MG63 (cell line): ENCODE measurements at regions not wholly inside any gene's neighbourhood (a gene's known extent, or its start where the extent isn't known, plus 50 kb on each side); places are given as distances from the start of the nearest gene placed in this dataset.
A peak's percentile ranks its signal among the peaks of the same experiment; 100 is the strongest.

Experiments used
- DNase-seq: peaks from one replicate; pipeline ENCODE4 v3.0.0-alpha.2; 2020
- H3K27me3 ChIP-seq: fragments of 250-450 bp; sonication (Bioruptor Pico); 2 replicates; pipeline ENCODE4 v1.5.1; 2020; ENCODE audit warnings: mild to moderate bottlenecking, moderate library complexity
- H3K36me3 ChIP-seq: fragments of 250-450 bp; sonication (Bioruptor Pico); 2 replicates; pipeline ENCODE4 v1.5.1; 2020; ENCODE audit warnings: mild to moderate bottlenecking, moderate library complexity
- H3K4me3 ChIP-seq: fragments of 250-450 bp; sonication (Bioruptor Pico); 2 replicates; pipeline ENCODE4 v1.5.1; 2020; ENCODE audit warnings: mild to moderate bottlenecking, moderate library complexity
- H3K9me3 ChIP-seq: fragments of 250-450 bp; sonication (Bioruptor Pico); 2 replicates; pipeline ENCODE4 v1.5.1; 2020; ENCODE audit warnings: mild to moderate bottlenecking, moderate library complexity

DNA sequence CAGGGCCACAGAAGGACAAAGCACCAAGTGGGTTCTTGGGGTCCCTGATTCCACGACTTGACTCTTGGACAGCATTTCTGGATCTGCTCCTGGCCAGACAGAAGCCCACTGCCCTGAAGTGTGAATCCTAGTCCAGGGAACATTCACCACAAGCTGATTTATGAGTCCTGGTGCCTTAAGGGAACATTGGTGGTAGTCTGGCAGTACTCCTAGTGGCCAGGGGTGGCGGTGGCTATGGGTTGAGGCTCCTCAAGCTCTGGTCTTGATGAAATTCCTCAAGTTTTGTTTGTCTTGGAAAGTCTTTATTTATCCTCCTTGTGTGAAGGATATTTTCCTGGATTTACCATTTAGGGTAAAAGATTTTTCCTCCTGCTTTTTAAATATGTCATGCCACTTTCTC, 307.5 kb downstream of the PYDC2 start:
- Histone ChIP-seq H3K4me3 (no peak overlapping the region), H3K36me3 (no peaks in the 10 kb centered on the region), H3K27me3 (no peaks in the 10 kb centered on the region), H3K9me3 (peaks cover 2% of the 10 kb centered on the region; the same call in 1 of the 2 replicates)
- no peak for DNase-seq

DNA sequence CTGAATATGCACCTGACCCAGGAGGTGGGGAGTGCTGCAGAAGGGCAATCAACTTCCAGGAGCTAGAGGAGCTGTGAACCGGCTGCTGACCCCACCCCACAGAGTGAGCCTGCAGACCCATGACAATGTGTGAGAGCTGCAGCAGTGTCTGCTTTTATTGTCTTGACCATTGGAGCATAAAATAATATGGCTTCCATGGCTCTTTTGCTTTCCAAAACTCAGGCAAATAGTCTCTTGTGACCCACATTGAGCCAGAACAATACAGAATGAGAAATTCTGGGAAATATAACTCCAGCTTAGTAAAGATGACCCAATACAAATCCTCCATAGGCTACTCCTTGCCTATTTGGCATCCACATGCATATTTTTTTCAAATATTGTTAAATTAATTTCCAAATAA, 309.6 kb downstream of the PYDC2 start:
- Histone ChIP-seq H3K36me3 (no peaks in the 10 kb centered on the region), H3K27me3 (no peaks in the 10 kb centered on the region), H3K9me3 (peaks cover 2% of the 10 kb centered on the region; the same call in 1 of the 2 replicates), H3K4me3 (no peak overlapping the region)
- no peak for DNase-seq

DNA sequence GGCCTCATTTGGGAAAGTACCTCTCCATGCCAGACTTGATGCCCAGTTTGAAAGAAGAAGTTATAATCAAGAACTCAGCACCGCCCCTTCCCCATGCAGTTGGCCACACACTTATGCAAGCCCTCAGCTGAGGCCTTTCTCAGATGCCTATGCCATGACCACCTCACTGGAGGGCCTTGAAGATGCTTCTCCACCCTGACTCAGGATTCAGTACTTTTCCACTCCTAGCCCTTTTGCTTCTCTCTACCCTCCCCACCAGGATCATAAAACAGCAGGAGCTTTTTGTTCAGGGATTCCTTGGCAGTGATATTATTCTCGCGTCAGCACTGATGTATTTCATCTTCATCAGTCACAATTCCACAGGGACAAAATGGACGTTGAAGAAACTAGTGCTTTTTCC, 313.5 kb downstream of the PYDC2 start:
- DNase-seq, result peak; percentile 92
- H3K9me3 ChIP-seq, result peaks cover 6% of the 10 kb centered on the region
- H3K36me3 ChIP-seq, result no peaks in the 10 kb centered on the region
- no peaks in the 10 kb centered on the region for H3K27me3 ChIP-seq
- no peak overlapping the region for H3K4me3 ChIP-seq

DNA sequence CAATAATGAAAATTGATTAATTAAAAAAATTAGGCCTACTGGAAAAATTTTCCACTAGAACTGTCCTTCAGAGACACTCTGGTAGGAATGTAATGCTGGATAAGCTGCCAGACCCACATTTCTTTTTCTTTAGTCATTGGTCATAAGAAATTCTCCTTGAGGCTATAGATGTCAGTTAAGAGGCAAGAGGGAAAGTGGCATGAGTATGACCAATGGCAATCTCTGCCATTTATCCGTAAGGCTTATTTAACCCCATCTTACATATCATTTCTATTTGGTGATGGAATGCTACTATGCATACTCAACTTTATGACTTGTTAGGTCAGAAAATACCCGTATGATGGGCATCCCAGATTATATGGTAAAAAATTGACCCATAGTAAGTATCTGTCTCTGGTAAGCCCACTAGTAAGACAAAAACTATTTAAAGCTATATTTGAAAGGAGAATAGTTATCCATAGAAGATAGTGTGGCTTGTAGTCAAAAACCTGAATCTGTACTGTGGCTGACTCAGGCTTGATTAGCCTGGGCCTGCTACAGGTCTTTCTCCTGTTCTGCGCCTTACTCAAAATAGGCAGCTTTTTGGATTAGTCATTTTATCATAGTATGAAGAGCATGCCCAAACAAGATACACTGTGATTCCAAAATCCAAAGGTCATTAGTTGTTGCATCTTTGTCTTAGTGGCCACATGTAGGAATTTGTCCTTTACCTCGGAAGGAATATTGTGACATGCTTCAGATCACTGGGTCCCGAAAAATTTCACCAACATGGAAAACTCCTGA, 314.7 kb downstream of the PYDC2 start:
- Histone ChIP-seq H3K36me3 (no peaks in the 10 kb centered on the region), H3K27me3 (no peaks in the 10 kb centered on the region), H3K9me3 (peaks cover 6% of the 10 kb centered on the region), H3K4me3 (no peak overlapping the region)
- DNase-seq, result peak; percentile 34

DNA sequence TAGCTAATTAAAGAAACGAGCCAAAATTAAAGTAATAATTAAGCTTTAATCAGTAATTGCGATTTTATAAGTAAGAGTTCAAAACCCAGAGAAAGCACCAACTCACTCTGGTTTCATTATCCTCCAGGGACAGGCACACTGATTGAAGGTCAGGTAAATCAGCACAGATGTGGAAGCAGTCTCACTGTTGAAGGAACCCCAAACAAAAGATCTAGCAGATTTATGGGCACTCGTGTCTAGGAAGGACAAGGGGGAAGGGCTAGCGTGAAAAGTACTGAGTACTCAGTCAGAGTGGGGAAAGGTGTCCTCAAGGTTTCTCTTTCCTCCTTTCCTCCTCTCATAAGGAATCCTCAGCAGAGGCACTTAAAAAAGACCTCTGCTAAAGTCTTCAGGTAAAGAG, 320.1 kb downstream of the PYDC2 start:
- Histone ChIP-seq H3K36me3 (no peaks in the 10 kb centered on the region), H3K27me3 (no peaks in the 10 kb centered on the region), H3K9me3 (peaks cover 4% of the 10 kb centered on the region; the same call in 1 of the 2 replicates), H3K4me3 (no peak overlapping the region)
- DNase-seq, result no peak

DNA sequence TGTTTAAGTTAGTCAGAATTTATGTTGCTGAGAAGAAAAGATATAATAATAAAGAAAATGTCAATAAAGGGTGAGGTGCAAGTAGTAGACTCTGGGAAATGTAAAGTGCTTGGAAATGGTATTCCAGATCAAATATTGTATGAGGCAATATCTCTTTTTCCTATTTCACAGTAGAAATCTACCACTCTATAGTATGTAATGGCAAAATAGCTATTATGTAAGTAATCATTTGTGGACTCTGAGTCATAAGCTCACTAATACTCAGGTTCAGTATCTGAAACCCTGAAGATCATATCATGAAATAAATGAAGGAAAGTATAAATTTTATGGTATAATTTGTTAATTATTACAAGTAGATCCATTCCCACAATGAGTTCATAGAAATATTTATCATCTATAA, 322.1 kb downstream of the PYDC2 start:
- Histone ChIP-seq H3K36me3 (no peaks in the 10 kb centered on the region), H3K4me3 (no peak overlapping the region), H3K27me3 (no peaks in the 10 kb centered on the region), H3K9me3 (no peaks in the 10 kb centered on the region)
- DNase-seq, result no peak

DNA sequence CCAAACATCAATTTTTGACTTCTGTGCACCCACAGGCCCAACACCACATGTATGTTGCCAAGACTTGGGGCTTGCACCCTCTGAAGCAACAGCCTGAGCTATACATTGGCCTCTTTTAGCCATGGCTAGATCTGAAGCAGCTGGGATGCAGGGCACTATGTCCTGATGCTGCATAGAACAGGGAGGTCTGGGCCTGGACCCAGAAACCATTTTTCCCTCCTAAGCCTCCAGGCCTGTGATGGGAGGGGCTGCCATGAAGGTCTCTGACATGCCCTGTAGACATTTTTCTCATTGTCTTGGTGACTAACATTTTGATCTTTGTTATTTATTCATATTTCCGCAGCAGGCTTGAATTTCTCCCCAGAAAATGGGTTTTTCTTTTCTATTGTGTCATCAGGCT, 330.0 kb downstream of the PYDC2 start:
- Histone ChIP-seq H3K4me3 (no peak overlapping the region), H3K36me3 (no peaks in the 10 kb centered on the region), H3K27me3 (no peaks in the 10 kb centered on the region), H3K9me3 (no peaks in the 10 kb centered on the region)
- no peak for DNase-seq

DNA sequence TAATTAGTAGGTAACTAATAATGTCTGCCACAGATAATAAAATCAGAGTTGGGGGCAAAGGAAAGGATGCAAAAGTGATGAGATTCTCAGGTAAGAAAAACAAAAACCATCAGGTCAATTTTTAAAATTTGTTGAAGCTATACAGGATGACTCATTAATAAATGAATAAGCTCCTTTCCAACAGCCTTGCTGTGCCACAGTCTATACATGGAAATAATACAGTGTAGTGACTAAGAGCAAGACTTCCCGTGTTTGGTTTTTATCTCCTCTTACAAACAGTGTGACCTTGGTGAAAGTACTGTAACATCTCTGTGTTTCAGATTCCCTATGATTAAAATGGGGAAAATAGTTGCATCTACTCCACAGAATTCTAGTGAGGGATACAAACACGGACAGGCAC, 331.6 kb downstream of the PYDC2 start:
- Histone ChIP-seq H3K27me3 (no peaks in the 10 kb centered on the region), H3K9me3 (no peaks in the 10 kb centered on the region), H3K36me3 (no peaks in the 10 kb centered on the region), H3K4me3 (no peak overlapping the region)
- no peak for DNase-seq

DNA sequence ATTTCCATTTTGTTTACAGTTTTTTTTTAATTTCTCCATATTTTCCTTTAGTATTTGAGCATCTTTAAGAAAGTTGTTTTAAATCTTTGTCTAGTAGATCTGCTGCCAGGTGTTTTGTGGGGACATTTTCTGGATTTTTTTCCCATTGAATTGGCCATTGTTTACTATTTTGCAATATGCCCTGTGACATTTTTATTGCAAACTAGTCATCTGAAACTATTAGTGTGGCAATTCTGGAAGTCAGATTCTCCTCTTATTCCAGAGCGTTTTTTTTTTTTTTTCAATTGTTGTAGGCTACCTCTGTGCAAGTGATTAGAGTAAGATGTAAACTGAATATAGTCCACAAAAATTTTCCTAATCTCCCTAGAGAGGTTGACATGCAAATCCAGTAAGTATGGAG, 334.2 kb downstream of the PYDC2 start:
- Histone ChIP-seq H3K9me3 (no peaks in the 10 kb centered on the region), H3K4me3 (no peak overlapping the region), H3K36me3 (no peaks in the 10 kb centered on the region), H3K27me3 (no peaks in the 10 kb centered on the region)
- DNase-seq, result no peak

DNA sequence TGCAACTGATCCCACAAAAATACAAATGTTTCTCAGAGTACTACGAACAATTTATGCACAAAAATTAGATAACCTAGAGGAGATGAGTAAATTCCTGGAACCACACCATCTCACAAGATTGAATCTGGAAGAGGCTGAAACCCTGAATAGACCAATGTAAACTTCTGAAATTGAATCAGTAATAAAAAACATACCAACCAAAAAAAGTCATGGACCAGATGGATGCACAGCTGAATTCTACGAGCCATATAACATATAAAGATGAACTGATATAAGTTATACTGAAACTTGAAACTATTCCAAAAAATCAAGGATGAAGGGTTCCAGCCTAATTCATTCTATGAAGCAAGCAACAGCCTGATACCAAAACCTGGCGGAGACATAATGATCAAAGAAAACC, 336.3 kb downstream of the PYDC2 start:
- no peaks in the 10 kb centered on the region for H3K36me3 ChIP-seq
- H3K4me3 ChIP-seq, result no peak overlapping the region
- no peaks in the 10 kb centered on the region for H3K27me3 ChIP-seq
- peaks cover 4% of the 10 kb centered on the region; the same call in 1 of the 2 replicates for H3K9me3 ChIP-seq
- no peak for DNase-seq

DNA sequence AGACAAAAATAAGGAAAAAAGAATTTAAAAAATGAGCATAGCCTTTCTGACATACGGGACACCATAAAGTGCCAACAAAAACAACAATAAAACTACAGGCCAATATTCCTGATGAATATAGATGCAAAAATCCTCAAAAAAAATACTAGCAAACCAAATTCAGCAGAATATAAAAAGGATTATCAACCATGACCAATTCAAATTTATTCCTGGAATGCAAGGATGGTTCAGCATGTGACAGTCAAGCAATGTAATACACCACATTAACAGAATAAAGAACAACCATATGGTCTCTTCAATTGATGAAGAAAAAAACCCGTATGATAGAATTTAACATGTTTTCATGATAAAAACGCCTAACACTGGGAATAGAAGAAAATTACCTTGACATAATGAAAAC, 341.7 kb downstream of the PYDC2 start:
- H3K27me3 ChIP-seq, result no peaks in the 10 kb centered on the region
- no peaks in the 10 kb centered on the region for H3K36me3 ChIP-seq
- no peak overlapping the region for H3K4me3 ChIP-seq
- DNase-seq, result no peak
- peaks cover 7% of the 10 kb centered on the region for H3K9me3 ChIP-seq

DNA sequence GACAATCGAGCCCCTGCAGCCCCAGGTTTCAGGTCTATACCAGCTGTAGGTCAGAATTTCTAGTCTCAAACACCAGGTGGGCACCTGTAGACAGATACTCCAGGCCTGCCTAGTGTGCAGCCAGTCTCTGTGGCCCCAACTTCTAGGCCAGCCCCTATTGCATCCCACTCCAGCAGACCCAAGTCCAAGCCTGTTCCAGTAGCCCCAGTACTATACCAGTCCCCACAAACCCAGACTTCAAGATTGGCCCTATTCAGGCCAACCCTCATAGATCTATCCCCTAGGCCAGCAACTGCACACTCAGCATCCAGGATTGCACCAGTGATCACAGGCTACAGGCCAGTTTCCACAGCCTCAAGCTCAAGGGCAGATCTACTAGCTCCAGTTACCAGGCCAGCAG, 344.0 kb downstream of the PYDC2 start:
- H3K4me3 ChIP-seq, result no peak overlapping the region
- H3K36me3 ChIP-seq, result no peaks in the 10 kb centered on the region
- no peaks in the 10 kb centered on the region for H3K27me3 ChIP-seq
- DNase-seq, result no peak
- peaks cover 9% of the 10 kb centered on the region for H3K9me3 ChIP-seq

DNA sequence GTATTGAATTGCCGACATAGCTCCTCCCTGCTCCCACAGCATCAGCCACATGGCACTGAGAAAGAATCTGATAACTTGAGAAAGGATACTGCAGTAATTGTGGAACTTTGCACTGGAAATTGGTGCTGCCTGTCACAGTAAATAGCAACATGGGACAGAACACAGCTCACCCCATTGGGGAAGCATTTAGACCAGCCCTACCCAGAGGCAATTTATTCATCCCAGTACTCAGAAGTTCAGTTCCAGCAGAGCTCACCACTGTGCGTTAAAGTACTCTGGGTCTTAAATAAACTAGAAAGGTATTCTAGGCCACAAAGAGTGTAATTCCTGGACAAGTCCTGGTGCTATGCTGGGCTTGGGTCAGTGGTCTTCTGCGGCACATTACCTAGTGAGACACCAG, 347.1 kb downstream of the PYDC2 start:
- Histone ChIP-seq H3K4me3 (no peak overlapping the region), H3K9me3 (peaks cover 19% of the 10 kb centered on the region), H3K27me3 (no peaks in the 10 kb centered on the region), H3K36me3 (no peaks in the 10 kb centered on the region)
- DNase-seq, result no peak

DNA sequence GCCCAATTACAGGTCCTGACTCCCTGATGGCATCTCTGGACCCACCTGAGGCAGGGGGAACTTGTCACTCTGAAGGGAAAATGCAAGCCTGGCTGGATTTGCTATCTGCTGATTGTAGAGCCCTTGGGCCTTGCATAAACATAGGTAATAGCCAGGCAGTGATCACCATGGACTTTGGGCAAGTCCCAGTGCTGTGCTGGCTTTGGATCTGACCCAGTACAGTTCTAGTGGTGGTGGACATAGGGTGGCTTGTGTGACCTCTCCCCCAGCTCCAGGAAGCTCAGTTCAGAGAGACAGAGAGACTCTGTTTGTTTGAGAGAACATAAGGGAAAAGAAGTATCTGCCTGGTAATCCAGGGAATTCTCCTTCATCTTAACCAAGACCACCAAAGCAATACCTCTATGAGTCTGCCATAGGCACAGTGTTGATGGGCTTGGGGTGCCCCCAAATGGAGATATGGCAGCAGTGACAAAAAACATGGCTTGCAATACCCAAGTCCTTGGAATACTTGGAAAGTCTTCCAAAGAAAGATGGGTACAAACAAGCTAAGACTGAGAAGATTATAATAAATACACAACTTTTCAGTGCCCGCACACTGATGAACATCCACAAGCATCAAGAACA, 348.5 kb downstream of the PYDC2 start:
- no peak for DNase-seq
- H3K4me3 ChIP-seq, result no peak overlapping the region
- no peaks in the 10 kb centered on the region for H3K27me3 ChIP-seq
- H3K9me3 ChIP-seq, result peaks cover 25% of the 10 kb centered on the region
- no peaks in the 10 kb centered on the region for H3K36me3 ChIP-seq

DNA sequence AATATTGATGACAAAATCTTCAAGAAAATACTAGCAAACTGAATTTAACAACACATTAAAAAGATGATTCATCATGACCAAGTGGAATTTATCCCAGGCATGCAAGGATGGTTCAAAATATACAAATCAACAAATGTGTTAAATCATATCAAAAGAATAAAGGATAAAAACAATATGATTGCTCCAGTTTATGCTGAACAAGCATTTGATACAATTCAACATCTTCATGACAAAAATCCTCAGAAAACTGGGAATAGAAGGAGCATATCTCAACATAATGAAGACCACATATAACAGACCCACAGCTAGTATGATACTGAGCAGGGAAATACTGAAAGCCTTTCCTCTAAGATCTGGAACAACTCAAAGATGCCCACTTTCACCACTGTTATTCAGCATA, 352.3 kb downstream of the PYDC2 start:
- Histone ChIP-seq H3K27me3 (no peaks in the 10 kb centered on the region), H3K9me3 (peaks cover 26% of the 10 kb centered on the region)
- no peak for DNase-seq

DNA sequence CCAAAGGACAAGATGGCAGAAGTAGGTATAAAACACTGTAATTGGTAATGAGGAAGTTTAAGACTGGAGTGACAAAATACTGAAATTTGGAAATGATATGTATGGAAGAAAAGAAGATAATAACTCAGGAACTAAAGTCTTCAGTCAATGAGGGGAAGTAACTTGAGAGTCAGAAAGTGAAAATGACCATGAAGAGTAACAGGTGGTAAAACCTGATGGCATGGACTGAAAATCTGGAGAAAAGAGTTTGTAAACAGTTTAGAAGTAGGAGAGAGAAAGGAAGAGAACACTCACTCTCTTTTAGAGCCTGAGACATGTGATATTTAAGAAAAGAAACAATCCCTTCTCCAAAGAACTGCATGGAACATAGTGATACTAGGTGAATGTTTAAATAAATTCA, 387.9 kb downstream of the PYDC2 start:
- Histone ChIP-seq H3K36me3 (no peaks in the 10 kb centered on the region), H3K9me3 (no peaks in the 10 kb centered on the region), H3K4me3 (no peak overlapping the region), H3K27me3 (no peaks in the 10 kb centered on the region)
- no peak for DNase-seq

More for the DNA sequence above, 352.3 kb downstream of the PYDC2 start:
- H3K4me3 ChIP-seq, result no peak overlapping the region
- no peaks in the 10 kb centered on the region for H3K36me3 ChIP-seq

DNA sequence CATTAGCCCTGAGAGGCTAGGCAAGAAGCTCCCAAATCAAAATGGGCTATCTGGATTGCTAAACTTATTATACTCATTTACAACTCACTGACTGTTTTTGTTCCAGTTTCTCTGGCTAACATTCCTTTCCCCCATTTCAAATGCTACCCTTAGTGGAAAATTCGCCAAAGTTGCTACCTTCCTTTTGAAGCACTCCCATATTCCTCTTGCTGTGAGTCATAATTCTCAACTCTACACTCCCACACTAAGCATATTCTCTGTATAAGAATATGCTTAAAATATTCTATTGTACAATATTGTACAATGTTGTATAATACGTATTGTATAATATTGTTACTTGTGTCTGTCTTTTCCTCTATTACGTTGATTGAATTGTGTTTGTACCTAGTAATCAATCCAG, 398.6 kb downstream of the PYDC2 start:
- no peak for DNase-seq
- Histone ChIP-seq H3K27me3 (no peaks in the 10 kb centered on the region), H3K4me3 (no peak overlapping the region), H3K36me3 (no peaks in the 10 kb centered on the region), H3K9me3 (no peaks in the 10 kb centered on the region)

DNA sequence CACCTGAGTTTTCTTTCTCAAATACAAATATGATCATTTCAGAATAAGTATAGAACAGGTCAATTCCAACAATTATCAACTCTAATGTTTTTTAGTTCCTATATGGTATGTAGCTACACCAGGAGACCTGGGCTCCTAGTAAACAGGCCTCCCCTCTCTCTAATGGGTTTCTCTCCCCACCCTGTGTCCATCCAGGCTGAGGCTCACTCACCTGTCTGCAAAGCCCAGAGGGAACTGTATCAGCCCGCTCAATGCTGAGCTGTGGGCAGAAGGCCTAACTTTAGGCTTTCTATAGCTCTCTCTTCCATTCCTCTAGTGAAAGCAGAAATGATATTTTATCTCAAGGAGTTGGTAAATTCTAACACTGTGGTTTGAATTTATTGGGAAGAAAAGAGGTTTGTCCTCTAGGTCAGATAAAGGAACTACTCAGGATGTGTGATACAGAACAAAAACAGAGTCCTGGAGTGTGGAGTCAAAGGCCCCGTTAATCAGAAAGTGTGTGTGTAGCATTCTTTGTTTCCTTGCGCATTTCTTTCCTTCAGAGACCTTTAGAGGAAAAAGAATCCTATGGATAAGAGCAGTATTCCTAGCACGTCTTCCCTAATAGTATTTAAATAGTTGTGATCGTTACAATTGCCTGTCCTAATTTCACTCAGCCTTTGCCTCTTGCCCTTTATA, 408.9 kb downstream of the PYDC2 start:
- Histone ChIP-seq H3K27me3 (no peaks in the 10 kb centered on the region), H3K4me3 (no peak overlapping the region), H3K9me3 (no peaks in the 10 kb centered on the region), H3K36me3 (no peaks in the 10 kb centered on the region)
- no peak for DNase-seq
